Right lobe of liver (tissue), 4 donors: ENCODE measurements at regions not wholly inside any gene's neighbourhood (a gene's known extent, or its start where the extent isn't known, plus 50 kb on each side); places are given as distances from the start of the nearest gene placed in this dataset.

Experiments used
- CTCF ChIP-seq, 4 donors: fragments of 200-600 bp in 3 of 4; fragments of 450-650 bp in 1 of 4; IDR thresholded peaks; one replicate each; pipeline versions ENCODE4 v1.5.1 to v1.8.0; 2016 to 2022; ENCODE audit warnings: antibody characterized with exemption in 4 of 4, mild to moderate bottlenecking in 2 of 4
- POLR2A ChIP-seq: fragments of 450-650 bp; IDR thresholded peaks from one replicate; pipeline ENCODE4 v1.6.1; 2017; ENCODE audit warnings: antibody characterized with exemption, mild to moderate bottlenecking
- donor health status: DM: no; HTN: no; CAD: no.
- donor health status: DM: no; HTN: no; CAD: no.
- donor health status: DM: no; HTN: yes; CAD: no.

GRCh38 chr14:26265170-26265685, 332.6 kb downstream of the NOVA1 start:
- no peak for TF ChIP-seq CTCF (IDR thresholded peaks at IDR 0.05)
- TF ChIP-seq POLR2A = no peak
